Suprapubic skin (tissue), 4 donors: ENCODE measurements at regions not wholly inside any gene's neighbourhood (a gene's known extent, or its start where the extent isn't known, plus 50 kb on each side); places are given as distances from the start of the nearest gene placed in this dataset.

Experiments
- DNase-seq, 2 donors: peaks; one replicate each; pipeline ENCODE4 v3.0.0-alpha.2; 2019; ENCODE audit warnings: low spot score in 2 of 2
- H3K27ac ChIP-seq: fragments of 200-600 bp; sonication (generic); one replicate; pipeline ENCODE4 v1.5.1; 2019
- H3K27me3 ChIP-seq: fragments of 200-600 bp; sonication (generic); one replicate; pipeline ENCODE4 v1.5.1; 2019
- H3K36me3 ChIP-seq: fragments of 200-600 bp; sonication (generic); one replicate; pipeline ENCODE4 v1.5.1; 2019
- H3K4me1 ChIP-seq: fragments of 200-600 bp; sonication (generic); one replicate; pipeline ENCODE4 v1.5.1; 2019
- H3K4me3 ChIP-seq: fragments of 200-600 bp; sonication (generic); one replicate; pipeline ENCODE4 v1.5.1; 2019; ENCODE audit warnings: mild to moderate bottlenecking
- H3K9me3 ChIP-seq: fragments of 200-600 bp; sonication (generic); one replicate; pipeline ENCODE4 v1.5.1; 2019
- CTCF ChIP-seq, 2 donors: fragments of 200-600 bp in 1 of 2; fragments of 450-650 bp in 1 of 2; sonication (generic) in 1 of 2; IDR thresholded peaks; one replicate each; pipeline ENCODE4 v1.5.1; 2016 to 2019; ENCODE audit warnings: antibody characterized with exemption in 2 of 2, mild to moderate bottlenecking in 1 of 2, moderate library complexity in 1 of 2
- EP300 ChIP-seq: sonication (generic); formaldehyde crosslinking; IDR thresholded peaks from one replicate; pipeline ENCODE4 v1.6.1; 2017; ENCODE audit warnings: antibody characterized with exemption
- POLR2A ChIP-seq, 2 donors: fragments of 450-650 bp; IDR thresholded peaks; one replicate each; pipeline ENCODE4 v1.6.1; 2017; ENCODE audit warnings: antibody characterized with exemption in 2 of 2, mild to moderate bottlenecking in 2 of 2, moderate library complexity in 2 of 2
- POLR2AphosphoS5 ChIP-seq, 3 donors: sonication (generic); formaldehyde crosslinking; IDR thresholded peaks; one replicate each; pipeline ENCODE4 v1.6.1; 2017; ENCODE audit warnings: antibody characterized with exemption in 3 of 3
- WGBS: methylation state at CpG from one replicate; pipeline ENCODE4 v1.1.5; 2018; 5-methylcytosine and 5-hydroxymethylcytosine counted together

DNA sequence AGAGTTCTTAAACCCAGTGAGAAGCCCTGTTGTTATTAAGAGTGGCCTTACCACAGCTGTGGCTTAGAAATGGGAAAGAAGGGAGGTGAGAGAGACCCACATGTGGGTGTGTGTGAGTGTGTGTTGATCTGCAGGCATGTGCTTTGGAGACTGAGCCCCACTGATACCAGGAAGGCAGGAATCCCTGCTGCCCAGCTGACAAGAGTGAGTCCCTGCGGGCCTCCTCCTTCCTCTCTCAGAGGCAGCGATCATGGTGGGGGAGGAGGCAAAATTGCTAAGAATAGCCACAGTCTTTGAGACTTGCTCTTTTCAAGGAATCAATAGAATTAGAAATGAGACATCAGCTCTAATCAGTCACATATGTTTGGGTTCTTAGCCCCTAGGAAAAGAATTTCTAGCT is 87.0 kb upstream of the WARS2 start:
- H3K9me3 ChIP-seq: no peaks in the 10 kb centered on the region
- no peak overlapping the region for H3K4me3 ChIP-seq
- no peak for DNase-seq
- H3K4me1 ChIP-seq: no peaks in the 10 kb centered on the region
- TF ChIP-seq CTCF (IDR thresholded peaks at IDR 0.05) (no peak), EP300 (no peak), POLR2AphosphoS5 (IDR thresholded peaks at IDR 0.05) (no peak), POLR2A (IDR thresholded peaks at IDR 0.05) (no peak)
- no peak overlapping the region for H3K27ac ChIP-seq
- H3K27me3 ChIP-seq: no peaks in the 10 kb centered on the region
- WGBS: 63% methylated on average over 2 of the region's 2 CpGs
- H3K36me3 ChIP-seq: no peaks in the 10 kb centered on the region

- Histone ChIP-seq H3K27ac (no peak overlapping the region), H3K4me3 (no peak overlapping the region), H3K36me3 (no peaks in the 10 kb centered on the region), H3K9me3 (no peaks in the 10 kb centered on the region), H3K4me1 (no peaks in the 10 kb centered on the region), H3K27me3 (no peaks in the 10 kb centered on the region)
- 59% methylated on average over 4 of the region's 4 CpGs for WGBS
- TF ChIP-seq POLR2AphosphoS5 (IDR thresholded peaks at IDR 0.05) (no peak), CTCF (IDR thresholded peaks at IDR 0.05) (no peak), EP300 (no peak), POLR2A (IDR thresholded peaks at IDR 0.05) (no peak)
- DNase-seq: no peak
Measured at GRCh38 chr1:119228335-119229080, 88.1 kb upstream of the WARS2 start.

GRCh38 chr1:119235120-119235519 is 94.7 kb upstream of the WARS2 start:
- no peaks in the 10 kb centered on the region for H3K4me1 ChIP-seq
- no peaks in the 10 kb centered on the region for H3K9me3 ChIP-seq
- TF ChIP-seq POLR2AphosphoS5 (IDR thresholded peaks at IDR 0.05): no peak
- TF ChIP-seq CTCF (IDR thresholded peaks at IDR 0.05): no peak
- TF ChIP-seq POLR2A (IDR thresholded peaks at IDR 0.05): no peak
- no peak for TF ChIP-seq EP300
- no peaks in the 10 kb centered on the region for H3K36me3 ChIP-seq
- H3K27ac ChIP-seq: no peak overlapping the region
- WGBS: 68% methylated on average over 2 of the region's 2 CpGs
- no peak for DNase-seq
- no peak overlapping the region for H3K4me3 ChIP-seq
- no peaks in the 10 kb centered on the region for H3K27me3 ChIP-seq

- no peaks in the 10 kb centered on the region for H3K36me3 ChIP-seq
- no peaks in the 10 kb centered on the region for H3K27me3 ChIP-seq
- DNase-seq: no peak
- H3K27ac ChIP-seq: no peak overlapping the region
- TF ChIP-seq CTCF (IDR thresholded peaks at IDR 0.05) (no peak), POLR2AphosphoS5 (IDR thresholded peaks at IDR 0.05) (no peak), POLR2A (IDR thresholded peaks at IDR 0.05) (no peak), EP300 (no peak)
- H3K9me3 ChIP-seq: no peaks in the 10 kb centered on the region
- WGBS: 76% methylated on average over 1 of the region's 1 CpG
- H3K4me3 ChIP-seq: no peak overlapping the region
- H3K4me1 ChIP-seq: no peaks in the 10 kb centered on the region
Measured at GRCh38 chr1:119245881-119246280, 105.4 kb upstream of the WARS2 start.

DNA sequence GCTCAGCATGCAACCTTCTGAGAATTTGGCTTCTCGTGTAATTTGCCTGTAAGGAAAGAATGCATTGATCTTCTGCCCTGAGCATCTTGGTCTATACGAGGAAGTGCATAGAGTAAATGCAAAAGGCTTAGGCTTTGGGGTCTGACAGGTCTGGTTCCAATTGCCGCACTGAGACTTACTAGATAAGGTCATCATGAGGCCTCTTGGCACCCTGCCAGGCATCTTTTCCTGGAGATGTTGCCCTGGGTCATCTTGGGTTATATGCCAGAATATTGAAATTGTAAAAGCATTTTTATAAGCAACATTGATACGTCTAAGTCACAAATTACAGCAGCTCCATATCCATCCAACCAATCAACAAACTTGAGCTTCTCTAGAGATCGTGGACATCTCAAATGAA is 108.8 kb upstream of the WARS2 start:
- Histone ChIP-seq H3K4me3 (no peak overlapping the region), H3K36me3 (no peaks in the 10 kb centered on the region), H3K4me1 (no peaks in the 10 kb centered on the region), H3K9me3 (no peaks in the 10 kb centered on the region), H3K27ac (no peak overlapping the region), H3K27me3 (no peaks in the 10 kb centered on the region)
- TF ChIP-seq POLR2AphosphoS5 (IDR thresholded peaks at IDR 0.05): no peak
- TF ChIP-seq CTCF (IDR thresholded peaks at IDR 0.05): no peak
- no peak for TF ChIP-seq EP300
- no peak for TF ChIP-seq POLR2A (IDR thresholded peaks at IDR 0.05)
- DNase-seq: no peak
- 83% methylated on average over 5 of the region's 5 CpGs for WGBS
